Nephron (organoid): ENCODE measurements at regions not wholly inside any gene's neighbourhood (a gene's known extent, or its start where the extent isn't known, plus 50 kb on each side); places are given as distances from the start of the nearest gene placed in this dataset.

Source experiments
- H3K27ac Mint-ChIP-seq, 3 experiments: 2 replicates each; pipeline ENCODE4 v1.8.0; 2020; ENCODE audit warnings: mixed read lengths in 3 of 3, mild to moderate bottlenecking in 2 of 3, moderate library complexity in 1 of 3
- H3K27me3 Mint-ChIP-seq: 2 replicates; pipeline ENCODE4 v1.8.0; 2021; ENCODE audit warnings: low read depth, mild to moderate bottlenecking, moderate library complexity, mixed read lengths
- H3K36me3 Mint-ChIP-seq: 2 replicates; pipeline ENCODE4 v1.8.0; 2020; ENCODE audit warnings: low read depth, mixed read lengths
- H3K4me1 Mint-ChIP-seq: 2 replicates; pipeline ENCODE4 v1.8.0; 2020; ENCODE audit warnings: mixed read lengths
- H3K4me3 Mint-ChIP-seq, 3 experiments: 2 replicates each; pipeline ENCODE4 v1.8.0; 2020; ENCODE audit warnings: mild to moderate bottlenecking in 3 of 3, mixed read lengths in 3 of 3, moderate library complexity in 2 of 3
- H3K9me3 Mint-ChIP-seq: 2 replicates; pipeline ENCODE4 v1.8.0; 2020; ENCODE audit warnings: mixed read lengths
- TF ChIP-seq, protein P1 (sequence below), 3 experiments: fragments of 200-600 bp; sonication (generic); IDR thresholded peaks; one replicate each; pipeline ENCODE4 v1.5.0; 2021; ENCODE audit warnings: antibody characterized with exemption in 3 of 3; ENCODE audit not compliant: unreplicated experiment in 3 of 3

GRCh38 chr10:9596368-9596920 lies 1421.2 kb upstream of the CELF2 start:
- TF ChIP-seq, protein P1, sequence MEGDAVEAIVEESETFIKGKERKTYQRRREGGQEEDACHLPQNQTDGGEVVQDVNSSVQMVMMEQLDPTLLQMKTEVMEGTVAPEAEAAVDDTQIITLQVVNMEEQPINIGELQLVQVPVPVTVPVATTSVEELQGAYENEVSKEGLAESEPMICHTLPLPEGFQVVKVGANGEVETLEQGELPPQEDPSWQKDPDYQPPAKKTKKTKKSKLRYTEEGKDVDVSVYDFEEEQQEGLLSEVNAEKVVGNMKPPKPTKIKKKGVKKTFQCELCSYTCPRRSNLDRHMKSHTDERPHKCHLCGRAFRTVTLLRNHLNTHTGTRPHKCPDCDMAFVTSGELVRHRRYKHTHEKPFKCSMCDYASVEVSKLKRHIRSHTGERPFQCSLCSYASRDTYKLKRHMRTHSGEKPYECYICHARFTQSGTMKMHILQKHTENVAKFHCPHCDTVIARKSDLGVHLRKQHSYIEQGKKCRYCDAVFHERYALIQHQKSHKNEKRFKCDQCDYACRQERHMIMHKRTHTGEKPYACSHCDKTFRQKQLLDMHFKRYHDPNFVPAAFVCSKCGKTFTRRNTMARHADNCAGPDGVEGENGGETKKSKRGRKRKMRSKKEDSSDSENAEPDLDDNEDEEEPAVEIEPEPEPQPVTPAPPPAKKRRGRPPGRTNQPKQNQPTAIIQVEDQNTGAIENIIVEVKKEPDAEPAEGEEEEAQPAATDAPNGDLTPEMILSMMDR (IDR thresholded peaks at IDR 0.05; ENCODE audit: unreplicated experiment in 3 of 3): no peak
- H3K36me3 Mint-ChIP-seq: no peaks in the 10 kb centered on the region
- H3K27ac Mint-ChIP-seq: no peak overlapping the region
- no peaks in the 10 kb centered on the region for H3K4me1 Mint-ChIP-seq
- H3K27me3 Mint-ChIP-seq: no peaks in the 10 kb centered on the region
- H3K4me3 Mint-ChIP-seq: no peak overlapping the region
- no peaks in the 10 kb centered on the region for H3K9me3 Mint-ChIP-seq

DNA sequence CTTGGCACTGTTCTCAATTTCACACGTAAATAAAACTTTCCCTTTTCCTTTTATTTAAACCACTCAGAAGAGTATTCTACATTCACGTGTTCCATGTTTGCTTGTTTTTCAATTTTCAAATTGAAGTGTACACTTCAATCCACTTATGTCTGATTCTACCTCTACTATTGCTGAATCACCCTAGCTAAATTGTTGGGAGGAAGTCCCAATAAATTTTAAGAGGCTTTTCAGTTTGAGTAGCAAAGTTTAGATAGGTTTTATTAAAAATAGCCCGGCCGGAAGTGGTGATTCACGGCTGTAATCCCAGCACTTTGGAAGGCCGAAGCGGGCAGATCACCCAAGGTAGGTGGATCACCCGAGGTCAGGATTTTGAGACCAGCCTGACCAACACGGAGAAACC lies 1414.7 kb upstream of the CELF2 start:
- H3K36me3 Mint-ChIP-seq: no peaks in the 10 kb centered on the region
- TF ChIP-seq, protein P1 (IDR thresholded peaks at IDR 0.05; ENCODE audit: unreplicated experiment in 3 of 3): no peak
- H3K4me3 Mint-ChIP-seq: no peak overlapping the region
- peaks cover 7% of the 10 kb centered on the region for H3K27me3 Mint-ChIP-seq
- H3K9me3 Mint-ChIP-seq: no peaks in the 10 kb centered on the region
- H3K4me1 Mint-ChIP-seq: no peaks in the 10 kb centered on the region
- no peak overlapping the region for H3K27ac Mint-ChIP-seq

GRCh38 chr10:9603972-9604371 lies 1413.7 kb upstream of the CELF2 start:
- TF ChIP-seq, protein P1 (IDR thresholded peaks at IDR 0.05; ENCODE audit: unreplicated experiment in 3 of 3): no peak
- H3K4me1 Mint-ChIP-seq: peaks cover 2% of the 10 kb centered on the region
- H3K27me3 Mint-ChIP-seq: peaks cover 7% of the 10 kb centered on the region
- no peaks in the 10 kb centered on the region for H3K36me3 Mint-ChIP-seq
- no peak overlapping the region for H3K4me3 Mint-ChIP-seq
- H3K27ac Mint-ChIP-seq: no peak overlapping the region
- H3K9me3 Mint-ChIP-seq: no peaks in the 10 kb centered on the region

DNA sequence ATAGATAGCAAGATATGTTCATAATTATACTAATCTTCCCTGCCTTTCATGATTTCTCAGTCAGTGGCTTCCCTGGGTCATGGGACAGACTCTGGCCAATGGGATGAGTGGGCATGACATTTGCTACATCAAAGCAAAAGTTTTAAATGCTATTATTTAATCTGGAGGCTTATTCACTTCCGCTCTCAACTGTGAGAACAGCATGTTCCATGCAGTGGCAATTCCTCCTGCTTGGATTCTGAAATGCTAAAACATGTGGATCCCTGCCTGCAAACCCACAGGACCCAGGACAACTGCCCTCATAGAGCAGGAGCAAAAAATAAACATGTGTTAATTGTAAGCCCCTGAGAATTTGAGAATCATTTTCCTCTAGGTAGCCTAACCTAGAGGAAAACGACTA lies 1412.4 kb upstream of the CELF2 start:
- H3K9me3 Mint-ChIP-seq: no peaks in the 10 kb centered on the region

DNA sequence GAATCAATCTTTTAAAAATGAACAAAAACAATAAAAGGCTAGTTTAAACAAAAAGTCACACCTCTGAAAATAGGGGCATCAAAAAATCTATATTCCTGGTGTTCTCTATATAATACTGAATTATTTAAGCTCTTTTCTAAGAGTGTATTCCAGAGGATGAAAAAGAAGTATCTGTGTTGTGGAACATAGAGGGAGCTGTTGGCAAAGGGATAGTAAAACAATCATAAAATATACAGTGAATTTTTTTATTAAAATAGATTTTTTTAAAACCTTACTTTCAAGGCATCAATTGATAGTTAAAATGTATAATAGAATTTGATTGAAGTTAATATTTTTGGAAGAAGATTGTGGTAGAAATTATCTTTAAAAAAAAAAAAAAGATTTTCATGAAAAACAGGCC lies 1409.1 kb upstream of the CELF2 start:
- H3K27me3 Mint-ChIP-seq: peaks cover 7% of the 10 kb centered on the region
- peak overlapping the region in 1 of 3 experiments; percentile 73 for H3K27ac Mint-ChIP-seq
- no peaks in the 10 kb centered on the region for H3K9me3 Mint-ChIP-seq
- no peak overlapping the region for H3K4me3 Mint-ChIP-seq
- peaks cover 7% of the 10 kb centered on the region for H3K4me1 Mint-ChIP-seq
- TF ChIP-seq, protein P1 (IDR thresholded peaks at IDR 0.05; ENCODE audit: unreplicated experiment in 3 of 3): peak; percentile 57 to 77 (median 64)
- H3K36me3 Mint-ChIP-seq: no peaks in the 10 kb centered on the region

More for the DNA sequence above, 1412.4 kb upstream of the CELF2 start:
- H3K27ac Mint-ChIP-seq: no peak overlapping the region
- no peaks in the 10 kb centered on the region for H3K36me3 Mint-ChIP-seq
- TF ChIP-seq, protein P1 (IDR thresholded peaks at IDR 0.05; ENCODE audit: unreplicated experiment in 3 of 3): no peak
- peaks cover 7% of the 10 kb centered on the region for H3K4me1 Mint-ChIP-seq
- H3K27me3 Mint-ChIP-seq: peaks cover 7% of the 10 kb centered on the region
- no peak overlapping the region for H3K4me3 Mint-ChIP-seq

DNA sequence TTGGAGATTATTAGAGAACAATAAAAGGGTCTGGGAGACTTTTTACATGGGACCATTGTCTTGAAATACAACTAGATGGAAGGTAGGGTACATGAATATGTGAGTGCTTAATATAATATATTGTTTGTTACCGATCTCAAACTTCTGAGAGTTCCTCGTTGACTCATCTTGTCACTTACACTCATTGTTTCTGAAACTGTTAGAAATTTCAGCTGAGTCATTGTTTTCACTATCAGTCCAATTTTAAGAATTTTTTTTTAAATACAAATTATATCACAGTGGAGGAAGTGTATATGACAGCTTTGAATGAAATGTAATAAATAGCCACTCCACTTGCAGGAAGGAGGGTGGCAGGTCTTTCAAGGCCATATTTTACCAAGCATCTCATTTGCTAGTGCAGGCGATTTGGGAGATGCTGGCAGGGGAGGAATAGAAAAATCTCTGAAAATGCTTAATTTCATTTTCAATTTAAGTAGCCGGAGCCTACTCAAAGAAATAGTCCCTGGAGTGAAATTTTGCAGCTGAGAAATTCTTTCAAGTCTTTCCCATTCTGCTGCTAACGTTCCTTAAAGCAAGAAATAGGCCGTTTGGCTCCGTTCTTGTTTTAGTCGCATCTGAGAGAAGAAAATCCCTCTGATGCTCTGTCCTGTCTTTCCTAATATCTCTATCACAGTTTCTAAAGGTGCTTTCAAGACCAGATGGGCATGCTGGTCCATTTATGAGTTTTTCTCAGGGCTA lies 1404.2 kb upstream of the CELF2 start:
- Mint-ChIP-seq H3K9me3 (peaks cover 10% of the 10 kb centered on the region), H3K4me1 (peaks cover 7% of the 10 kb centered on the region), H3K4me3 (no peak overlapping the region), H3K36me3 (no peaks in the 10 kb centered on the region), H3K27ac (no peak overlapping the region), H3K27me3 (peaks cover 6% of the 10 kb centered on the region)
- TF ChIP-seq, protein P1 (IDR thresholded peaks at IDR 0.05; ENCODE audit: unreplicated experiment in 3 of 3): no peak
